ENCODE measurements at regions not wholly inside any gene's neighbourhood (a gene's known extent, or its start where the extent isn't known, plus 50 kb on each side); places are given as distances from the start of the nearest gene placed in this dataset.
"Not testable (repeated sequence)": the region's sequence is repeated elsewhere in the genome, so short reads cannot be mapped to it uniquely, and the experiment has no call there.

DNA sequence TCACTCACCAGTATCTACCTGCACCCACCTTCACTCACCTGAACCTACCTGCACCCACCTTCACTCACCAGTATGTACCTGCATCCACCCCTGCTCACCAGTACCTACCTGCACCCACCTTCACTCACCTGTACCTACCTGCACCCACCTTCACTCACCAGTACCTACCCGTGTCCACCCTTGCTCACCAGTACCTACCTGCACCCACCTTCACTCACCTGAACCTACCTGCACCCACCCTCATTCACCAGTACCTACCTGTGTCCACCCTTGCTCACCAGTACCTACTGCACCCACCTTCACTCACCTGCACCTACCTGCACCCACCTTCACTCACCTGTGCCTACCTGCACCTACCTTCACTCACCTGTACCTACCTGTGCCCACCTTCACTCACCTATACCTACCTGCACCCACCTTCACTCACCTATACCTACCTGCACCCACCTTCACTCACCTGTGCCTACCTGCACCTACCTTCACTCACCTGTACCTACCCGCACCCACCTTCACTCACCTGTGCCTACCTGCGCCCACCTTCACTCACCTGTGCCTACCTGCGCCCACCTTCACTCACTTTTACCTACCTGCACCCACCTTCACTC, 232.1 kb upstream of the ZFP64 start:
- H3K4me3 Mint-ChIP-seq; DNase-seq; H3K27ac ChIP-seq (ENCODE audit: low read length in 2 of 2); H3K36me3 ChIP-seq (replicated peaks in 1 of 2; ENCODE audit: control extremely low read depth in 1 of 2, control insufficient read depth in 1 of 2, extremely low read depth in 1 of 2, insufficient read depth in 2 of 2, low read length in 1 of 2); H3K9ac ChIP-seq (ENCODE audit: low read length); CTCF ChIA-PET; H3K9me3 Mint-ChIP-seq (ENCODE audit: insufficient read depth); ATAC-seq (ENCODE audit: low read depth); intact Hi-C loops (cut with micrococcal nuclease); H3K4me1 Mint-ChIP-seq; H3K4me1 ChIP-seq (ENCODE audit: control insufficient read depth in 2 of 2, insufficient read depth in 2 of 2, low read length in 2 of 2); H3K4me2 ChIP-seq (replicated peaks; ENCODE audit: low read depth, low read length, poor library complexity, severe bottlenecking); H3K27me3 ChIP-seq (replicated peaks in 1 of 4; ENCODE audit: control extremely low read depth in 1 of 4, control insufficient read depth in 3 of 4, insufficient read depth in 4 of 4, low read length in 3 of 4); H3K27ac Mint-ChIP-seq; H4K20me1 ChIP-seq (ENCODE audit: control insufficient read depth, insufficient read depth, low read length, poor library complexity, severe bottlenecking); POLR2A ChIA-PET; H3K4me3 ChIP-seq (ENCODE audit: control extremely low read depth in 1 of 5, extremely low read depth in 1 of 5, insufficient read depth in 1 of 5, low read depth in 2 of 5, low read length in 4 of 5); H3K27me3 Mint-ChIP-seq; H3K79me2 ChIP-seq (ENCODE audit: control insufficient read depth, insufficient read depth, low read length); H2AFZ ChIP-seq (ENCODE audit: insufficient read depth, low read depth, low read length, poor library complexity, severe bottlenecking): not testable (repeated sequence)
- 72% methylated on average over 4 of the region's 4 CpGs for WGBS (ENCODE audit: insufficient coverage)
- peaks cover 0 to 11% (median 0%) of the 10 kb centered on the region in 3 donors for H3K9me3 ChIP-seq (ENCODE audit: control extremely low read depth in 1 of 3, control insufficient read depth in 2 of 3, insufficient read depth in 1 of 3, low read length in 2 of 3)

DNA sequence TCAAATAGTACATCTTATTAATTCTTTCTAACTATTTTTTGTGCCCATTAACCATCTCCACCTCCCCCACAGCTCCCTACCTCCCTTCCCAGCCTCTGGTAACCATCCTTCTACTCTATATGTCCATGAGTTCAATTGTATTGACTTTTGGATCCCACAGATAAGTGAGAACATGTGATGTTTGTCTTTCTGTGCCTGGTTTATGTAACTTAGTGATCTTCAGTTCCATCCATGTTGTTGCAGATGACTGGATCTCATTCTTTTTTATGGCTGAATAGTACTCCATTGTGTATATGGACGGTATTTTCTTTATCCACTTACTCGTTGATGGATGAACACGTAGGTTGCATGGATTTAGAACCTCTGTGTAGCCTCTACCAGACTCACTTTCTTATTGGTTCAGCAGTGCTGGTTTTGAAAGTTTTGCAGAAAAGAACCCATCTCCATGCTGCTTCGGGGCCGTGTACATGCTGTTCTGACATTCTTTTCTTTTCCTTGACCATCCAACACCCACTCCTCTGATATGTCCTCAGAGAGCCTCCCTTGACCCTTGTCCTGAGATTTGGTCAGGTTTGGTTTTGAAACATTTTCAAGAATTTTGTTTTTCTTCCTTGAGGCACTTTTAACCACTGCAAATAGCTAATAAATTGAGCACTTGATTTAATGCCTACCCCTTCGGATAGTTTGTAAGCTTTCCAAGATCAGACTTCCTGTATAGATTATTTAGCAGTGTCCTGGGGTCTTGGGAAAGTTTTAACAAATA, 231.2 kb upstream of the ZFP64 start:
- H3K27ac Mint-ChIP-seq, result no peak overlapping the region
- ChIA-PET CTCF (no interaction called here), POLR2A (no interaction called here)
- no peaks in the 10 kb centered on the region for H3K27me3 Mint-ChIP-seq
- peaks cover 0 to 3% (median 0%) of the 10 kb centered on the region in 4 experiments for H3K27me3 ChIP-seq (replicated peaks in 1 of 4; ENCODE audit: control extremely low read depth in 1 of 4, control insufficient read depth in 3 of 4, insufficient read depth in 4 of 4, low read length in 3 of 4)
- no peaks in the 10 kb centered on the region for H3K4me1 Mint-ChIP-seq
- H3K9me3 Mint-ChIP-seq (ENCODE audit: insufficient read depth), result peaks cover 5% of the 10 kb centered on the region
- intact Hi-C loops (cut with micrococcal nuclease), result no loop called here
- no peaks in the 10 kb centered on the region for H3K36me3 ChIP-seq (replicated peaks in 1 of 2; ENCODE audit: control extremely low read depth in 1 of 2, control insufficient read depth in 1 of 2, extremely low read depth in 1 of 2, insufficient read depth in 2 of 2, low read length in 1 of 2)
- H3K4me1 ChIP-seq (ENCODE audit: control insufficient read depth in 2 of 2, insufficient read depth in 2 of 2, low read length in 2 of 2), result no peaks in the 10 kb centered on the region
- 100% methylated on average over 1 of the region's 6 CpGs for WGBS (ENCODE audit: insufficient coverage)
- no peak overlapping the region for H3K4me3 ChIP-seq (ENCODE audit: control extremely low read depth in 1 of 5, extremely low read depth in 1 of 5, insufficient read depth in 1 of 5, low read depth in 2 of 5, low read length in 4 of 5)
- ATAC-seq (ENCODE audit: low read depth) (no peak), DNase-seq (no peak)
- no peaks in the 10 kb centered on the region for H4K20me1 ChIP-seq (ENCODE audit: control insufficient read depth, insufficient read depth, low read length, poor library complexity, severe bottlenecking)
- no peak overlapping the region for H3K9ac ChIP-seq (ENCODE audit: low read length)
- H3K4me3 Mint-ChIP-seq, result no peak overlapping the region
- no peak overlapping the region for H2AFZ ChIP-seq (ENCODE audit: insufficient read depth, low read depth, low read length, poor library complexity, severe bottlenecking)
- TF ChIP-seq, protein P1, sequence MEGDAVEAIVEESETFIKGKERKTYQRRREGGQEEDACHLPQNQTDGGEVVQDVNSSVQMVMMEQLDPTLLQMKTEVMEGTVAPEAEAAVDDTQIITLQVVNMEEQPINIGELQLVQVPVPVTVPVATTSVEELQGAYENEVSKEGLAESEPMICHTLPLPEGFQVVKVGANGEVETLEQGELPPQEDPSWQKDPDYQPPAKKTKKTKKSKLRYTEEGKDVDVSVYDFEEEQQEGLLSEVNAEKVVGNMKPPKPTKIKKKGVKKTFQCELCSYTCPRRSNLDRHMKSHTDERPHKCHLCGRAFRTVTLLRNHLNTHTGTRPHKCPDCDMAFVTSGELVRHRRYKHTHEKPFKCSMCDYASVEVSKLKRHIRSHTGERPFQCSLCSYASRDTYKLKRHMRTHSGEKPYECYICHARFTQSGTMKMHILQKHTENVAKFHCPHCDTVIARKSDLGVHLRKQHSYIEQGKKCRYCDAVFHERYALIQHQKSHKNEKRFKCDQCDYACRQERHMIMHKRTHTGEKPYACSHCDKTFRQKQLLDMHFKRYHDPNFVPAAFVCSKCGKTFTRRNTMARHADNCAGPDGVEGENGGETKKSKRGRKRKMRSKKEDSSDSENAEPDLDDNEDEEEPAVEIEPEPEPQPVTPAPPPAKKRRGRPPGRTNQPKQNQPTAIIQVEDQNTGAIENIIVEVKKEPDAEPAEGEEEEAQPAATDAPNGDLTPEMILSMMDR (IDR thresholded peaks at IDR 0.05), result no peak
- no peak for TF ChIP-seq EZH2 (IDR thresholded peaks at IDR 0.05; ENCODE audit: borderline replicate concordance, insufficient read depth, low read depth, low read length, poor library complexity, severe bottlenecking)
- no peaks in the 10 kb centered on the region for H3K79me2 ChIP-seq (ENCODE audit: control insufficient read depth, insufficient read depth, low read length)
- H3K4me2 ChIP-seq (replicated peaks; ENCODE audit: low read depth, low read length, poor library complexity, severe bottlenecking), result no peak overlapping the region
- H3K9me3 ChIP-seq (ENCODE audit: control extremely low read depth in 1 of 3, control insufficient read depth in 2 of 3, insufficient read depth in 1 of 3, low read length in 2 of 3), result peaks cover 0 to 11% (median 0%) of the 10 kb centered on the region in 3 donors
- H3K27ac ChIP-seq (ENCODE audit: low read length in 2 of 2), result no peak overlapping the region
